ENCODE measurements at regions not wholly inside any gene's neighbourhood (a gene's known extent, or its start where the extent isn't known, plus 50 kb on each side); places are given as distances from the start of the nearest gene placed in this dataset.

DNA sequence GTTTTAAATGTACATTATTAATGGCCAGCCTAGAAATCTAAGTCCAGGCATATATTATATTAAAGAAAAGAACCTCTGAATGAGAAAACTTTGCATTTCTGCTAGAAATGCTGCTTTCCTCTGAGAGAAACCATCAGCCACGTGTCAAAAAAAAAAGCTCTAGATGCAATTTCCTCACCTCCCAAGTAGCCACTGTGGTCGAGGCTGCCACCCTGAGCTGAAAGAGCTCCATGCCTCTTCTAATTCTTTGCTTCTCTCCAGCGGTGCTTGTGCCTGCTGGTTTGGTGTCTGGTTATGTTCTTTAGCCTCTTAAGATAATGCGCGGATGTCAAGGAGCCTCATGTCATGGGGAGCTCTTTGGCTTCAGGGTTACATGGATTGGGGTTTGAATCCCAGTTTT, 316.0 kb downstream of the TFAP2C start:
- H3K79me2 ChIP-seq (ENCODE audit: low read depth): no peaks in the 10 kb centered on the region
- peaks cover 36% of the 10 kb centered on the region for H3K4me1 Mint-ChIP-seq
- no peak overlapping the region for H3K27ac ChIP-seq
- peaks cover 2% of the 10 kb centered on the region for H3K4me1 ChIP-seq
- no peaks in the 10 kb centered on the region for H3K27me3 ChIP-seq
- no peak overlapping the region for H3K4me2 ChIP-seq
- H2AFZ ChIP-seq (replicated peaks): no peak overlapping the region
- no peak overlapping the region for H3K27ac Mint-ChIP-seq
- no peak overlapping the region for H3K4me3 ChIP-seq
- peaks cover 2% of the 10 kb centered on the region for H3K36me3 Mint-ChIP-seq
- no peaks in the 10 kb centered on the region for H3F3A ChIP-seq (ENCODE audit: low read depth)
- peaks cover 4% of the 10 kb centered on the region for H3K9me3 Mint-ChIP-seq
- no peak overlapping the region for H3K4me3 Mint-ChIP-seq
- no peaks in the 10 kb centered on the region for H3K9me3 ChIP-seq (ENCODE audit: low read depth)
- no peak for DNase-seq (ENCODE audit: low spot score)
- TF ChIP-seq EZH2 (IDR thresholded peaks at IDR 0.05) (no peak), EZH2phosphoT487 (IDR thresholded peaks at IDR 0.05) (no peak)
- TF ChIP-seq, protein P1, sequence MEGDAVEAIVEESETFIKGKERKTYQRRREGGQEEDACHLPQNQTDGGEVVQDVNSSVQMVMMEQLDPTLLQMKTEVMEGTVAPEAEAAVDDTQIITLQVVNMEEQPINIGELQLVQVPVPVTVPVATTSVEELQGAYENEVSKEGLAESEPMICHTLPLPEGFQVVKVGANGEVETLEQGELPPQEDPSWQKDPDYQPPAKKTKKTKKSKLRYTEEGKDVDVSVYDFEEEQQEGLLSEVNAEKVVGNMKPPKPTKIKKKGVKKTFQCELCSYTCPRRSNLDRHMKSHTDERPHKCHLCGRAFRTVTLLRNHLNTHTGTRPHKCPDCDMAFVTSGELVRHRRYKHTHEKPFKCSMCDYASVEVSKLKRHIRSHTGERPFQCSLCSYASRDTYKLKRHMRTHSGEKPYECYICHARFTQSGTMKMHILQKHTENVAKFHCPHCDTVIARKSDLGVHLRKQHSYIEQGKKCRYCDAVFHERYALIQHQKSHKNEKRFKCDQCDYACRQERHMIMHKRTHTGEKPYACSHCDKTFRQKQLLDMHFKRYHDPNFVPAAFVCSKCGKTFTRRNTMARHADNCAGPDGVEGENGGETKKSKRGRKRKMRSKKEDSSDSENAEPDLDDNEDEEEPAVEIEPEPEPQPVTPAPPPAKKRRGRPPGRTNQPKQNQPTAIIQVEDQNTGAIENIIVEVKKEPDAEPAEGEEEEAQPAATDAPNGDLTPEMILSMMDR (IDR thresholded peaks at IDR 0.05): no peak
- no peaks in the 10 kb centered on the region for H3K36me3 ChIP-seq
- no peaks in the 10 kb centered on the region for H4K20me1 ChIP-seq (ENCODE audit: low read depth)
- peaks cover 58% of the 10 kb centered on the region for H3K27me3 Mint-ChIP-seq (ENCODE audit: insufficient read depth, low read depth)
- no peak overlapping the region for H3K9ac ChIP-seq

DNA sequence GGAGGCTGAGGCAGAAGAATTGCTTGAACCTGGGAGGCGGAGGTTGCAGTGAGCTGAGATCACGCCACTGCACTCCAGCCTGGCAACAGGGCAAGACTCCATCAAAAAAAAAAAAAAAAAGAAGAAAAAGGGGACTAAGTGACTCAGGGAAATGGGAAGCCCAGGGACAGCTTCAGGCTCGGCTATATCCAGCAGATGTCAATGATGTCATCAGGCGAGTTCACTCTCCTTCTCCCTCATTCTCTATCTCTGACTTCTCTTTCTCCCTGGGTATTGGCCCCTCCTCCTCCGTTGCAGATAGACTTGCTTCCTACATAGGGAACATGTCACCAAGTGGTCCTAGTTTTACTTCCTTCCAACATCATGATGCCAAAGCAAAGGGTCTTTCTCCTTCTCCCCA, 316.8 kb downstream of the TFAP2C start:
- H3K9me3 ChIP-seq (ENCODE audit: low read depth): no peaks in the 10 kb centered on the region
- no peaks in the 10 kb centered on the region for H3F3A ChIP-seq (ENCODE audit: low read depth)
- Mint-ChIP-seq H3K27ac (no peak overlapping the region), H3K4me3 (no peak overlapping the region), H3K9me3 (peaks cover 4% of the 10 kb centered on the region), H3K36me3 (peaks cover 2% of the 10 kb centered on the region), H3K4me1 (peaks cover 36% of the 10 kb centered on the region), H3K27me3 (ENCODE audit: insufficient read depth, low read depth) (peaks cover 63% of the 10 kb centered on the region)
- no peak overlapping the region for H3K9ac ChIP-seq
- H4K20me1 ChIP-seq (ENCODE audit: low read depth): no peaks in the 10 kb centered on the region
- H3K27me3 ChIP-seq: no peaks in the 10 kb centered on the region
- H3K27ac ChIP-seq: no peak overlapping the region
- DNase-seq (ENCODE audit: low spot score): no peak
- no peaks in the 10 kb centered on the region for H3K79me2 ChIP-seq (ENCODE audit: low read depth)
- H2AFZ ChIP-seq (replicated peaks): no peak overlapping the region
- H3K4me3 ChIP-seq: no peak overlapping the region
- H3K4me1 ChIP-seq: peaks cover 2% of the 10 kb centered on the region
- no peaks in the 10 kb centered on the region for H3K36me3 ChIP-seq
- TF ChIP-seq, protein P1 (IDR thresholded peaks at IDR 0.05): no peak
- no peak for TF ChIP-seq EZH2 (IDR thresholded peaks at IDR 0.05)
- no peak for TF ChIP-seq EZH2phosphoT487 (IDR thresholded peaks at IDR 0.05)
- H3K4me2 ChIP-seq: no peak overlapping the region

DNA sequence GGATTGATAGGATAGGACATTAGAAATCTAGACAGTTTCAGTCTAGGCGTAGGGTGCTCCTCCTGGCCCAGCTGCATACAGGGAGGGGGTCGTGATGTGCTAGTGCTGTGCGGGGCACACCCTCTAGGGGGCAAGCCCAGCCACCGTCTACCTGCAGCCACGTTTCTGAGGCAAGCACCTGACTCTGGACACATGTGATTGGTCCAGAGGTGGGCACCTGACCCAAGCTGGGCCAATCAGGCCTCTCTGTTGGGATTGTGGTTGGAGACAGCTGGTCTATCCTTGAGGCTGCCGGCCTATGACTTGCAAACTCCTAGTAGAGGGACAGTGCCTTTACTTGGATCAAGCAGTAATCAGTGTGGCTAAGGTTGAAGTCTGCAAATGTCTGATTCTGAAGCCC, 317.1 kb downstream of the BMP7 start:
- no peak overlapping the region for H3K27ac ChIP-seq
- Mint-ChIP-seq H3K4me1 (peaks cover 33% of the 10 kb centered on the region), H3K9me3 (peaks cover 4% of the 10 kb centered on the region), H3K27me3 (ENCODE audit: insufficient read depth, low read depth) (peaks cover 71% of the 10 kb centered on the region), H3K27ac (no peak overlapping the region), H3K36me3 (peaks cover 2% of the 10 kb centered on the region), H3K4me3 (no peak overlapping the region)
- no peaks in the 10 kb centered on the region for H4K20me1 ChIP-seq (ENCODE audit: low read depth)
- no peaks in the 10 kb centered on the region for H3K36me3 ChIP-seq
- H3K9me3 ChIP-seq (ENCODE audit: low read depth): no peaks in the 10 kb centered on the region
- no peak overlapping the region for H3K4me2 ChIP-seq
- H3K9ac ChIP-seq: no peak overlapping the region
- no peak for DNase-seq (ENCODE audit: low spot score)
- no peaks in the 10 kb centered on the region for H3F3A ChIP-seq (ENCODE audit: low read depth)
- no peak overlapping the region for H3K4me3 ChIP-seq
- no peak overlapping the region for H2AFZ ChIP-seq (replicated peaks)
- TF ChIP-seq EZH2phosphoT487 (IDR thresholded peaks at IDR 0.05) (no peak), EZH2 (IDR thresholded peaks at IDR 0.05) (no peak)
- TF ChIP-seq, protein P1 (IDR thresholded peaks at IDR 0.05): no peak
- H3K79me2 ChIP-seq (ENCODE audit: low read depth): no peaks in the 10 kb centered on the region
- peaks cover 10% of the 10 kb centered on the region for H3K27me3 ChIP-seq
- H3K4me1 ChIP-seq: no peaks in the 10 kb centered on the region
